Ishikawa (cell line): ENCODE measurements at regions not wholly inside any gene's neighbourhood (a gene's known extent, or its start where the extent isn't known, plus 50 kb on each side); places are given as distances from the start of the nearest gene placed in this dataset.

Source experiments
- CEBPB ChIP-seq: IDR thresholded peaks from 2 replicates; pipeline ENCODE4 v1.6.1; 2012
- CREB1 ChIP-seq: IDR thresholded peaks from 2 replicates; pipeline ENCODE4 v1.6.1; 2012; ENCODE audit warnings: low read depth
- EGR1 ChIP-seq: IDR thresholded peaks from 2 replicates; pipeline ENCODE4 v1.6.1; 2012
- EP300 ChIP-seq: IDR thresholded peaks from 2 replicates; pipeline ENCODE4 v1.6.1; 2012; ENCODE audit warnings: borderline replicate concordance
- NFIC ChIP-seq: IDR thresholded peaks from 2 replicates; pipeline ENCODE4 v1.6.1; 2012
- TAF1 ChIP-seq: IDR thresholded peaks from 2 replicates; pipeline ENCODE4 v1.6.1; 2012; ENCODE audit warnings: low read depth, mild to moderate bottlenecking
- TCF12 ChIP-seq: IDR thresholded peaks from 2 replicates; pipeline ENCODE4 v1.6.1; 2012; ENCODE audit warnings: low read depth
- TEAD4 ChIP-seq: IDR thresholded peaks from 2 replicates; pipeline ENCODE4 v1.6.1; 2012
- YY1 ChIP-seq: IDR thresholded peaks from 2 replicates; pipeline ENCODE4 v1.6.1; 2012; ENCODE audit warnings: low read depth
- TF ChIP-seq, protein P1 (sequence below): IDR thresholded peaks from 2 replicates; pipeline ENCODE4 v1.6.1; 2012
- TF ChIP-seq, protein P2 (sequence below): IDR thresholded peaks from 2 replicates; pipeline ENCODE4 v1.6.1; 2012
- TF ChIP-seq, protein P3 (sequence below): IDR thresholded peaks from 2 replicates; pipeline ENCODE4 v1.6.1; 2012; ENCODE audit warnings: low read depth, mild to moderate bottlenecking

DNA sequence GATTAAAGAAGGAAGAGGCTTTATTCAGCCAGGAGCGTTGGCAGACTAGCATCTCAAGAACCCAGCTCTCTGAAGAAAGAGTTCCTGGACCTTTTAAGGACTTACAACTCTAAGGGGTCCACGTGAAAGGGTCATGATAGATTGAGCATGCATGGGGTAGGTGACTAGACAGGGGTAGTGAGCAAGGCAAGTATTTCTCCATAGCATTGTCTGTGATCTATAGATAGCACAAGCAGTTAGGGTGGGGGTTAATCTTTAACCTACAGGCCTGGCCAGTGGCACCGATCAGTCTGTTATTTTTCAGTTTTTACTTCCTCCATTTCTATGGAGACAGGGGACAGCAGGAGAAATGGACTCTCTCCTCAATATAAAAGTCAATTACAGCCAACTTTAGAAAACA lies 983.7 kb downstream of the SLITRK1 start:
- TF ChIP-seq, protein P1, sequence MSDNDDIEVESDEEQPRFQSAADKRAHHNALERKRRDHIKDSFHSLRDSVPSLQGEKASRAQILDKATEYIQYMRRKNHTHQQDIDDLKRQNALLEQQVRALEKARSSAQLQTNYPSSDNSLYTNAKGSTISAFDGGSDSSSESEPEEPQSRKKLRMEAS = no peak
- TF ChIP-seq EP300 = no peak
- TF ChIP-seq, protein P2, sequence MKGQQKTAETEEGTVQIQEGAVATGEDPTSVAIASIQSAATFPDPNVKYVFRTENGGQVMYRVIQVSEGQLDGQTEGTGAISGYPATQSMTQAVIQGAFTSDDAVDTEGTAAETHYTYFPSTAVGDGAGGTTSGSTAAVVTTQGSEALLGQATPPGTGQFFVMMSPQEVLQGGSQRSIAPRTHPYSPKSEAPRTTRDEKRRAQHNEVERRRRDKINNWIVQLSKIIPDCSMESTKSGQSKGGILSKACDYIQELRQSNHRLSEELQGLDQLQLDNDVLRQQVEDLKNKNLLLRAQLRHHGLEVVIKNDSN = no peak
- TF ChIP-seq TEAD4 = no peak
- TF ChIP-seq YY1 = no peak
- TF ChIP-seq TAF1 = no peak
- no peak for TF ChIP-seq NFIC
- TF ChIP-seq, protein P3, sequence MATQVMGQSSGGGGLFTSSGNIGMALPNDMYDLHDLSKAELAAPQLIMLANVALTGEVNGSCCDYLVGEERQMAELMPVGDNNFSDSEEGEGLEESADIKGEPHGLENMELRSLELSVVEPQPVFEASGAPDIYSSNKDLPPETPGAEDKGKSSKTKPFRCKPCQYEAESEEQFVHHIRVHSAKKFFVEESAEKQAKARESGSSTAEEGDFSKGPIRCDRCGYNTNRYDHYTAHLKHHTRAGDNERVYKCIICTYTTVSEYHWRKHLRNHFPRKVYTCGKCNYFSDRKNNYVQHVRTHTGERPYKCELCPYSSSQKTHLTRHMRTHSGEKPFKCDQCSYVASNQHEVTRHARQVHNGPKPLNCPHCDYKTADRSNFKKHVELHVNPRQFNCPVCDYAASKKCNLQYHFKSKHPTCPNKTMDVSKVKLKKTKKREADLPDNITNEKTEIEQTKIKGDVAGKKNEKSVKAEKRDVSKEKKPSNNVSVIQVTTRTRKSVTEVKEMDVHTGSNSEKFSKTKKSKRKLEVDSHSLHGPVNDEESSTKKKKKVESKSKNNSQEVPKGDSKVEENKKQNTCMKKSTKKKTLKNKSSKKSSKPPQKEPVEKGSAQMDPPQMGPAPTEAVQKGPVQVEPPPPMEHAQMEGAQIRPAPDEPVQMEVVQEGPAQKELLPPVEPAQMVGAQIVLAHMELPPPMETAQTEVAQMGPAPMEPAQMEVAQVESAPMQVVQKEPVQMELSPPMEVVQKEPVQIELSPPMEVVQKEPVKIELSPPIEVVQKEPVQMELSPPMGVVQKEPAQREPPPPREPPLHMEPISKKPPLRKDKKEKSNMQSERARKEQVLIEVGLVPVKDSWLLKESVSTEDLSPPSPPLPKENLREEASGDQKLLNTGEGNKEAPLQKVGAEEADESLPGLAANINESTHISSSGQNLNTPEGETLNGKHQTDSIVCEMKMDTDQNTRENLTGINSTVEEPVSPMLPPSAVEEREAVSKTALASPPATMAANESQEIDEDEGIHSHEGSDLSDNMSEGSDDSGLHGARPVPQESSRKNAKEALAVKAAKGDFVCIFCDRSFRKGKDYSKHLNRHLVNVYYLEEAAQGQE = no peak
- TF ChIP-seq EGR1 = no peak
- no peak for TF ChIP-seq CREB1
- no peak for TF ChIP-seq CEBPB
- no peak for TF ChIP-seq TCF12
